ENCODE measurements at regions not wholly inside any gene's neighbourhood (a gene's known extent, or its start where the extent isn't known, plus 50 kb on each side); places are given as distances from the start of the nearest gene placed in this dataset.

DNA sequence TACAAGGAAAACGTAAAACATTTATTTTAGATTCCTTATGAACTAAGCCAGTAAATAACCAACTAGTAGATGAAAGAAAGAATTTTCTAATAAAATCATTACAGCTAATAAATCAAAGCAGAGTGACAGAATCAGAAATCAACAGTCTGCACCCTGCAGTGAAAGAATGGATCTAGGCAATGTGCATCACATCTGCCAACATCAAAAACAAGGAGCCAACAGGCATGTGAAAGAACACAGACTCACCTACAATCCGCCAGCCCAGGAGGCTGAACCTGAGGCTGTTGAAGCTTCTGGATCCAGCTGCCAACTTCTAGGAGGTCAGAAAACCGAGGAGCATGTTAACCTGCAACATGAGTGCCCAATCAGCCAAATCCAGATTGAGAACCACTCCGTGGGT lies 196.3 kb downstream of the SETD4 start:
- Histone ChIP-seq H3K4me3 (ENCODE audit: low read length) (no peak overlapping the region), H3K36me3 (ENCODE audit: control insufficient read depth, low read length) (no peaks in the 10 kb centered on the region), H3K27ac (ENCODE audit: low read depth, low read length) (no peak overlapping the region), H3F3A (ENCODE audit: control insufficient read depth, insufficient read depth) (no peaks in the 10 kb centered on the region), H3K79me2 (ENCODE audit: control insufficient read depth, low read length) (no peaks in the 10 kb centered on the region), H3K27me3 (ENCODE audit: control insufficient read depth, low read length) (no peaks in the 10 kb centered on the region; the same call in 1 of the 2 replicates), H3K9me2 (replicated peaks; ENCODE audit: control insufficient read depth, low read length) (no peaks in the 10 kb centered on the region), H4K20me1 (ENCODE audit: control insufficient read depth, insufficient read depth, low read depth, low read length) (no peaks in the 10 kb centered on the region), H3K4me1 (ENCODE audit: control insufficient read depth, low read length) (no peaks in the 10 kb centered on the region), H3K9me3 (ENCODE audit: control insufficient read depth, insufficient read depth, low read length) (no peaks in the 10 kb centered on the region), H3K4me2 (ENCODE audit: low read length) (no peak overlapping the region)
- TF ChIP-seq, protein P1, sequence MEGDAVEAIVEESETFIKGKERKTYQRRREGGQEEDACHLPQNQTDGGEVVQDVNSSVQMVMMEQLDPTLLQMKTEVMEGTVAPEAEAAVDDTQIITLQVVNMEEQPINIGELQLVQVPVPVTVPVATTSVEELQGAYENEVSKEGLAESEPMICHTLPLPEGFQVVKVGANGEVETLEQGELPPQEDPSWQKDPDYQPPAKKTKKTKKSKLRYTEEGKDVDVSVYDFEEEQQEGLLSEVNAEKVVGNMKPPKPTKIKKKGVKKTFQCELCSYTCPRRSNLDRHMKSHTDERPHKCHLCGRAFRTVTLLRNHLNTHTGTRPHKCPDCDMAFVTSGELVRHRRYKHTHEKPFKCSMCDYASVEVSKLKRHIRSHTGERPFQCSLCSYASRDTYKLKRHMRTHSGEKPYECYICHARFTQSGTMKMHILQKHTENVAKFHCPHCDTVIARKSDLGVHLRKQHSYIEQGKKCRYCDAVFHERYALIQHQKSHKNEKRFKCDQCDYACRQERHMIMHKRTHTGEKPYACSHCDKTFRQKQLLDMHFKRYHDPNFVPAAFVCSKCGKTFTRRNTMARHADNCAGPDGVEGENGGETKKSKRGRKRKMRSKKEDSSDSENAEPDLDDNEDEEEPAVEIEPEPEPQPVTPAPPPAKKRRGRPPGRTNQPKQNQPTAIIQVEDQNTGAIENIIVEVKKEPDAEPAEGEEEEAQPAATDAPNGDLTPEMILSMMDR (IDR thresholded peaks at IDR 0.05; ENCODE audit: low read depth, low read length, poor library complexity, severe bottlenecking): no peak
- TF ChIP-seq EZH2phosphoT487 (IDR thresholded peaks at IDR 0.05; ENCODE audit: borderline replicate concordance, low read length): no peak

DNA sequence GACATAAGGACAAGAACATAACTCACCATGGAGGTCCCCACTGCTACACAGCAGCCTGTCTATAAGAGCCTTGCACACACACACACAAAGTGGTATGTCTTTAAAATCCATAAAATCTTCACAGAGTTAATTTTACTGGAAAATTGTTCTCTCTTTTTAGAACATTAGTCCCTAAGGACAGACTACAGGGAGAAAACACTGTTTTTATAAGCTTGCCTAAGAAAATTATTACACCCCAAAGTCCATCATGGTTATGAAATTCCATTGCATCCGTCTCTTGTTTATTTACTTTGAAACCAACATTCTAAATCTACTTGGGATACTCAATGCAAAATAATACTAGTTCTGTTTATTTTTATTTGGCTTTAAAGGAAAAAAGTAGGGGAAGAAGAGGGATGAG lies 197.4 kb downstream of the SETD4 start:
- no peaks in the 10 kb centered on the region for H3F3A ChIP-seq (ENCODE audit: control insufficient read depth, insufficient read depth)
- no peak overlapping the region for H3K4me2 ChIP-seq (ENCODE audit: low read length)
- no peaks in the 10 kb centered on the region; the same call in 1 of the 2 replicates for H3K27me3 ChIP-seq (ENCODE audit: control insufficient read depth, low read length)
- no peaks in the 10 kb centered on the region for H4K20me1 ChIP-seq (ENCODE audit: control insufficient read depth, insufficient read depth, low read depth, low read length)
- no peaks in the 10 kb centered on the region for H3K9me3 ChIP-seq (ENCODE audit: control insufficient read depth, insufficient read depth, low read length)
- H3K4me3 ChIP-seq (ENCODE audit: low read length): no peak overlapping the region
- H3K79me2 ChIP-seq (ENCODE audit: control insufficient read depth, low read length): no peaks in the 10 kb centered on the region
- no peaks in the 10 kb centered on the region for H3K4me1 ChIP-seq (ENCODE audit: control insufficient read depth, low read length)
- no peak overlapping the region for H3K27ac ChIP-seq (ENCODE audit: low read depth, low read length)
- TF ChIP-seq, protein P1 (IDR thresholded peaks at IDR 0.05; ENCODE audit: low read depth, low read length, poor library complexity, severe bottlenecking): no peak
- no peak for TF ChIP-seq EZH2phosphoT487 (IDR thresholded peaks at IDR 0.05; ENCODE audit: borderline replicate concordance, low read length)
- no peaks in the 10 kb centered on the region for H3K9me2 ChIP-seq (replicated peaks; ENCODE audit: control insufficient read depth, low read length)
- no peaks in the 10 kb centered on the region for H3K36me3 ChIP-seq (ENCODE audit: control insufficient read depth, low read length)

DNA sequence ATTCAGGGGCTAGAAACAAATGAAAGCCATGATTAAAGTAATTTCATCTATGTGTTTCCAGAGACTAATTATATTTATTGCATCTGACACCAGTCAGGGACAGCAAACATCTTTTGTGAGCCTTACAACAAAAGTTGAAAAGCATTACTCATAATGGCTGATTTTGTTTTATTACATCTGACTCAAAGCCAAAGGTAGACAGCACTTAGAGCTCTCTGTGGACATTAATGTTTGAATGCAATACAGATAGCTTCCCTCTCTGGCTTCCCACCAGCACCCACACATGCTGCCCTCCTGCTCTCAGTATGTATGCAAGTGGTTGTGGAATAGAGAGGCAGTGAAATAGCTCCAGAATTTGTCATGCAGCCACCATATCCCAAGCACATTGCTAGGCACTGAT lies 198.7 kb downstream of the SETD4 start:
- H4K20me1 ChIP-seq (ENCODE audit: control insufficient read depth, insufficient read depth, low read depth, low read length): no peaks in the 10 kb centered on the region
- H3K4me2 ChIP-seq (ENCODE audit: low read length): no peak overlapping the region
- H3K4me3 ChIP-seq (ENCODE audit: low read length): no peak overlapping the region
- no peaks in the 10 kb centered on the region for H3K9me2 ChIP-seq (replicated peaks; ENCODE audit: control insufficient read depth, low read length)
- H3K27me3 ChIP-seq (ENCODE audit: control insufficient read depth, low read length): no peaks in the 10 kb centered on the region; the same call in 1 of the 2 replicates
- H3K79me2 ChIP-seq (ENCODE audit: control insufficient read depth, low read length): no peaks in the 10 kb centered on the region
- no peaks in the 10 kb centered on the region for H3K4me1 ChIP-seq (ENCODE audit: control insufficient read depth, low read length)
- H3K9me3 ChIP-seq (ENCODE audit: control insufficient read depth, insufficient read depth, low read length): no peaks in the 10 kb centered on the region
- TF ChIP-seq EZH2phosphoT487 (IDR thresholded peaks at IDR 0.05; ENCODE audit: borderline replicate concordance, low read length): no peak
- TF ChIP-seq, protein P1 (IDR thresholded peaks at IDR 0.05; ENCODE audit: low read depth, low read length, poor library complexity, severe bottlenecking): no peak
- H3F3A ChIP-seq (ENCODE audit: control insufficient read depth, insufficient read depth): no peaks in the 10 kb centered on the region
- H3K36me3 ChIP-seq (ENCODE audit: control insufficient read depth, low read length): no peaks in the 10 kb centered on the region
- H3K27ac ChIP-seq (ENCODE audit: low read depth, low read length): no peak overlapping the region

All from DOHH2 (cell line).